ENCODE measurements at regions not wholly inside any gene's neighbourhood (a gene's known extent, or its start where the extent isn't known, plus 50 kb on each side); places are given as distances from the start of the nearest gene placed in this dataset.

- TF ChIP-seq CTCF (IDR thresholded peaks at IDR 0.05) (no peak), POLR2AphosphoS5 (IDR thresholded peaks at IDR 0.05; ENCODE audit: low read depth, low read length) (no peak), REST (IDR thresholded peaks at IDR 0.05; ENCODE audit: insufficient read depth in 1 of 2, low read depth in 2 of 2, low read length in 1 of 2) (no peak), TCF7L2 (IDR thresholded peaks at IDR 0.05; ENCODE audit: low read depth, low read length) (no peak), SIN3A (IDR thresholded peaks at IDR 0.05; ENCODE audit: borderline replicate concordance, insufficient read depth, low read depth, low read length) (no peak)
Measured at GRCh38 chr2:23128684-23129292, 256.2 kb upstream of the KLHL29 start.

Data from Panc1 (cell line).